ENCODE measurements at regions not wholly inside any gene's neighbourhood (a gene's known extent, or its start where the extent isn't known, plus 50 kb on each side); places are given as distances from the start of the nearest gene placed in this dataset.
"Not testable (repeated sequence)": the region's sequence is repeated elsewhere in the genome, so short reads cannot be mapped to it uniquely, and the experiment has no call there.

- peaks cover 21% of the 10 kb centered on the region for H3K27me3 Mint-ChIP-seq
- H3K27ac Mint-ChIP-seq, result no peak overlapping the region
- H3K4me3 Mint-ChIP-seq, result no peak overlapping the region
- no peak for ATAC-seq
- H3K9me3 Mint-ChIP-seq, result no peaks in the 10 kb centered on the region
- no peaks in the 10 kb centered on the region for H3K4me1 Mint-ChIP-seq
- no peaks in the 10 kb centered on the region for H3K36me3 Mint-ChIP-seq
These were observed 129.7 kb upstream of the GRIP1 start for GRCh38 chr12:66808606-66809005.

GRCh38 chr12:66813137-66813892, 134.4 kb upstream of the GRIP1 start:
- Mint-ChIP-seq H3K27me3 (no peaks in the 10 kb centered on the region), H3K9me3 (no peaks in the 10 kb centered on the region), H3K36me3 (no peaks in the 10 kb centered on the region)

GRCh38 chr12:66819587-66819986, 140.7 kb upstream of the GRIP1 start:
- Mint-ChIP-seq H3K36me3 (no peaks in the 10 kb centered on the region), H3K27ac (no peak overlapping the region), H3K4me1 (no peaks in the 10 kb centered on the region), H3K9me3 (peaks cover 2% of the 10 kb centered on the region), H3K4me3 (no peak overlapping the region), H3K27me3 (no peaks in the 10 kb centered on the region)
- no peak for ATAC-seq

More at GRCh38 chr12:66813137-66813892, 134.4 kb upstream of the GRIP1 start:
- no peak overlapping the region for H3K4me3 Mint-ChIP-seq
- H3K4me1 Mint-ChIP-seq, result no peaks in the 10 kb centered on the region
- no peak overlapping the region for H3K27ac Mint-ChIP-seq
- ATAC-seq, result no peak

- H3K27me3 Mint-ChIP-seq, result no peaks in the 10 kb centered on the region
These were observed 144.1 kb upstream of the GRIP1 start for GRCh38 chr12:66822961-66823360.

GRCh38 chr12:66823857-66824570, 145.1 kb upstream of the GRIP1 start:
- H3K27ac Mint-ChIP-seq, result no peak overlapping the region
- no peaks in the 10 kb centered on the region for H3K27me3 Mint-ChIP-seq
- no peaks in the 10 kb centered on the region for H3K4me1 Mint-ChIP-seq
- H3K4me3 Mint-ChIP-seq, result no peak overlapping the region
- H3K9me3 Mint-ChIP-seq, result peaks cover 2% of the 10 kb centered on the region
- no peak for ATAC-seq
- H3K36me3 Mint-ChIP-seq, result no peaks in the 10 kb centered on the region

More at GRCh38 chr12:66822961-66823360, 144.1 kb upstream of the GRIP1 start:
- no peak overlapping the region for H3K4me3 Mint-ChIP-seq
- H3K27ac Mint-ChIP-seq, result no peak overlapping the region
- no peaks in the 10 kb centered on the region for H3K4me1 Mint-ChIP-seq
- ATAC-seq, result no peak
- no peaks in the 10 kb centered on the region for H3K36me3 Mint-ChIP-seq
- peaks cover 2% of the 10 kb centered on the region for H3K9me3 Mint-ChIP-seq

GRCh38 chr12:66825921-66826320, 147.0 kb upstream of the GRIP1 start:
- H3K27me3 Mint-ChIP-seq, H3K36me3 Mint-ChIP-seq, H3K27ac Mint-ChIP-seq, H3K9me3 Mint-ChIP-seq, ATAC-seq, H3K4me1 Mint-ChIP-seq, H3K4me3 Mint-ChIP-seq: not testable (repeated sequence)

- Mint-ChIP-seq H3K4me1 (no peaks in the 10 kb centered on the region), H3K4me3 (no peak overlapping the region), H3K9me3 (no peaks in the 10 kb centered on the region), H3K27ac (no peak overlapping the region), H3K27me3 (no peaks in the 10 kb centered on the region), H3K36me3 (no peaks in the 10 kb centered on the region)
- no peak for ATAC-seq
These were observed 150.9 kb upstream of the GRIP1 start for GRCh38 chr12:66829660-66830325.

- no peaks in the 10 kb centered on the region for H3K9me3 Mint-ChIP-seq
- no peaks in the 10 kb centered on the region for H3K36me3 Mint-ChIP-seq
- no peaks in the 10 kb centered on the region for H3K4me1 Mint-ChIP-seq
- H3K4me3 Mint-ChIP-seq, result no peak overlapping the region
- no peak for ATAC-seq
- no peak overlapping the region for H3K27ac Mint-ChIP-seq
- H3K27me3 Mint-ChIP-seq, result no peaks in the 10 kb centered on the region
These were observed 152.6 kb upstream of the GRIP1 start for GRCh38 chr12:66831495-66831894.

- no peaks in the 10 kb centered on the region for H3K36me3 Mint-ChIP-seq
- no peaks in the 10 kb centered on the region for H3K9me3 Mint-ChIP-seq
- no peaks in the 10 kb centered on the region for H3K4me1 Mint-ChIP-seq
- H3K27me3 Mint-ChIP-seq, result no peaks in the 10 kb centered on the region
- H3K27ac Mint-ChIP-seq, result no peak overlapping the region
- no peak for ATAC-seq
- H3K4me3 Mint-ChIP-seq, result no peak overlapping the region
These were observed 154.1 kb upstream of the GRIP1 start for GRCh38 chr12:66832997-66833396.

- no peak for ATAC-seq
- Mint-ChIP-seq H3K27ac (no peak overlapping the region), H3K9me3 (no peaks in the 10 kb centered on the region), H3K4me3 (no peak overlapping the region), H3K36me3 (no peaks in the 10 kb centered on the region), H3K4me1 (no peaks in the 10 kb centered on the region), H3K27me3 (peaks cover 8% of the 10 kb centered on the region)
These were observed 157.9 kb upstream of the GRIP1 start for GRCh38 chr12:66836623-66837310.

GRCh38 chr12:66837311-66837627, 158.4 kb upstream of the GRIP1 start:
- no peak for ATAC-seq
- H3K4me3 Mint-ChIP-seq, result no peak overlapping the region

GRCh38 chr12:66838366-66838765, 159.5 kb upstream of the GRIP1 start:
- Mint-ChIP-seq H3K4me1 (no peaks in the 10 kb centered on the region), H3K27me3 (peaks cover 8% of the 10 kb centered on the region), H3K36me3 (no peaks in the 10 kb centered on the region), H3K9me3 (no peaks in the 10 kb centered on the region), H3K27ac (no peak overlapping the region), H3K4me3 (no peak overlapping the region)
- no peak for ATAC-seq

More at GRCh38 chr12:66837311-66837627, 158.4 kb upstream of the GRIP1 start:
- Mint-ChIP-seq H3K27me3 (peaks cover 8% of the 10 kb centered on the region), H3K27ac (no peak overlapping the region), H3K9me3 (no peaks in the 10 kb centered on the region), H3K4me1 (no peaks in the 10 kb centered on the region), H3K36me3 (no peaks in the 10 kb centered on the region)

GRCh38 chr12:66848967-66849366, 170.1 kb upstream of the GRIP1 start:
- peaks cover 19% of the 10 kb centered on the region for H3K27me3 Mint-ChIP-seq
- H3K9me3 Mint-ChIP-seq, result no peaks in the 10 kb centered on the region
- H3K27ac Mint-ChIP-seq, result no peak overlapping the region
- H3K4me1 Mint-ChIP-seq, result no peaks in the 10 kb centered on the region
- no peaks in the 10 kb centered on the region for H3K36me3 Mint-ChIP-seq
- no peak overlapping the region for H3K4me3 Mint-ChIP-seq
- ATAC-seq, result no peak

- Mint-ChIP-seq H3K4me1 (no peaks in the 10 kb centered on the region), H3K36me3 (no peaks in the 10 kb centered on the region), H3K4me3 (no peak overlapping the region), H3K27me3 (peaks cover 19% of the 10 kb centered on the region), H3K9me3 (no peaks in the 10 kb centered on the region), H3K27ac (no peak overlapping the region)
- no peak for ATAC-seq
These were observed 172.3 kb upstream of the GRIP1 start for GRCh38 chr12:66851134-66851533.

GRCh38 chr12:66852091-66852490, 173.2 kb upstream of the GRIP1 start:
- Mint-ChIP-seq H3K27me3 (peaks cover 19% of the 10 kb centered on the region), H3K4me3 (no peak overlapping the region), H3K27ac (no peak overlapping the region), H3K36me3 (no peaks in the 10 kb centered on the region), H3K4me1 (no peaks in the 10 kb centered on the region), H3K9me3 (no peaks in the 10 kb centered on the region)
- ATAC-seq, result no peak

Measured in stimulated activated memory B cell treated with anti-CD40 and anti-IgM and Interleukin-4, amounts not matched to agents 10 μg/mL and 1 μg/mL and 100 μg/mL, for 72 hours (primary cell).